C1 segment of cervical spinal cord (tissue), 14 donors: ENCODE measurements at regions not wholly inside any gene's neighbourhood (a gene's known extent, or its start where the extent isn't known, plus 50 kb on each side); places are given as distances from the start of the nearest gene placed in this dataset.

ENCODE experiments used
- DNase-seq, 14 donors: peaks; one replicate each; lab custom pipeline; 2025; lab: John Stamatoyannopoulos, UW

- no peak for DNase-seq
Observed at GRCh38 chr2:240297256-240298116, 138.0 kb upstream of the GPC1 start.

- DNase-seq: peak in 1 of 14 donors; percentile 67
Observed at GRCh38 chr2:240298117-240298790, 137.2 kb upstream of the GPC1 start.

- no peak for DNase-seq
Observed at GRCh38 chr2:240298803-240299709, 136.4 kb upstream of the GPC1 start.

GRCh38 chr2:240299710-240300068, 135.8 kb upstream of the GPC1 start:
- DNase-seq: no peak

- DNase-seq: peak in 1 of 14 donors; percentile 73
Observed at GRCh38 chr2:240300261-240300821, 135.1 kb upstream of the GPC1 start.

GRCh38 chr2:240300840-240301239, 134.6 kb upstream of the GPC1 start:
- no peak for DNase-seq

GRCh38 chr2:240301256-240301795, 134.1 kb upstream of the GPC1 start:
- no peak for DNase-seq

- no peak for DNase-seq
Observed at GRCh38 chr2:240302041-240302440, 133.4 kb upstream of the GPC1 start.

- DNase-seq: no peak
Observed at GRCh38 chr2:240302933-240303595, 132.4 kb upstream of the GPC1 start.

- DNase-seq: no peak
Observed at GRCh38 chr2:240303896-240304745, 131.3 kb upstream of the GPC1 start.

GRCh38 chr2:240304746-240305161, 130.7 kb upstream of the GPC1 start:
- DNase-seq: no peak

- no peak for DNase-seq
Observed at GRCh38 chr2:240305369-240305962, 130.0 kb upstream of the GPC1 start.

- no peak for DNase-seq
Observed at GRCh38 chr2:240306185-240306584, 129.3 kb upstream of the GPC1 start.

- DNase-seq: no peak
Observed at GRCh38 chr2:240308111-240308651, 127.3 kb upstream of the GPC1 start.

GRCh38 chr2:240309214-240309613, 126.2 kb upstream of the GPC1 start:
- no peak for DNase-seq

GRCh38 chr2:240310201-240310600, 125.3 kb upstream of the GPC1 start:
- no peak for DNase-seq

GRCh38 chr2:240310645-240311044, 124.8 kb upstream of the GPC1 start:
- DNase-seq: no peak

- DNase-seq: no peak
Observed at GRCh38 chr2:240311821-240312220, 123.6 kb upstream of the GPC1 start.

GRCh38 chr2:240319221-240319854, 116.1 kb upstream of the GPC1 start:
- no peak for DNase-seq
